HEK293 (cell line): ENCODE measurements at regions not wholly inside any gene's neighbourhood (a gene's known extent, or its start where the extent isn't known, plus 50 kb on each side); places are given as distances from the start of the nearest gene placed in this dataset.

Experiments
- CTCF ChIP-seq: fragments of 450-650 bp; formaldehyde crosslinking; IDR thresholded peaks from 2 replicates; pipeline ENCODE4 v1.5.1; 2016; ENCODE audit warnings: missing biosample characterization, missing genetic modification characterization
- GLIS2 ChIP-seq: fragments of 450-650 bp; formaldehyde crosslinking; IDR thresholded peaks from 2 replicates; pipeline ENCODE4 v1.5.1; 2016; ENCODE audit warnings: missing biosample characterization, missing genetic modification characterization
- ZNF10 ChIP-seq: fragments of 450-650 bp; formaldehyde crosslinking; IDR thresholded peaks from 2 replicates; pipeline ENCODE4 v1.5.1; 2017; ENCODE audit warnings: missing biosample characterization, missing genetic modification characterization
- ZNF549 ChIP-seq: fragments of 450-650 bp; IDR thresholded peaks from 2 replicates; pipeline ENCODE4 v1.5.1; 2018; ENCODE audit warnings: missing biosample characterization, missing genetic modification characterization, mild to moderate bottlenecking, inconsistent platforms, moderate library complexity
- ZNF560 ChIP-seq: fragments of 450-650 bp; formaldehyde crosslinking; IDR thresholded peaks from 2 replicates; pipeline ENCODE4 v1.5.1; 2017; ENCODE audit warnings: missing biosample characterization, missing genetic modification characterization, borderline replicate concordance

DNA sequence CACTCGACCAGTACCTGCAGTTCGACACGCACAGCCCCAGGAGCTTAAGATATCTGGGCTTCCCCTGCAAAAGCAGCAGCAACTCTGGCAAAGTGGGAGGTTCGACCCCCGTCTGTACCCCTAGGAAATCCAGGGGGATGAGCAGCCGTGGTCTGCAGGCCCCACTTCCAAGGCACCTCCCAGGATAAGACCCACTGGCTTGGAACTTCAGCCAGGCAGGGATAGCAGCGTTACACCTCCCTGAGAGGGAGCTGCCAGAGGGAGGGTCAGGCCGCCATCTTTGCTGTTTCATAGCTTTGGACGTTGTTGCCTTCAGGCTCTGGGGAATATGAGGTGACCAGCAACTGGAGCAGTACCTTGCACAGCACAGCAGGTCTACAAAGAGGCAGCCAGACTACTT, 351.1 kb downstream of the SOX11 start:
- TF ChIP-seq CTCF (tag by site-specific recombination) = no peak
- TF ChIP-seq GLIS2 = no peak
- TF ChIP-seq ZNF10 (tag by site-specific recombination) = no peak
- no peak for TF ChIP-seq ZNF560 (tag by site-specific recombination)
- TF ChIP-seq ZNF549 (tag by site-specific recombination) = no peak
